ENCODE measurements at regions not wholly inside any gene's neighbourhood (a gene's known extent, or its start where the extent isn't known, plus 50 kb on each side); places are given as distances from the start of the nearest gene placed in this dataset.

DNA sequence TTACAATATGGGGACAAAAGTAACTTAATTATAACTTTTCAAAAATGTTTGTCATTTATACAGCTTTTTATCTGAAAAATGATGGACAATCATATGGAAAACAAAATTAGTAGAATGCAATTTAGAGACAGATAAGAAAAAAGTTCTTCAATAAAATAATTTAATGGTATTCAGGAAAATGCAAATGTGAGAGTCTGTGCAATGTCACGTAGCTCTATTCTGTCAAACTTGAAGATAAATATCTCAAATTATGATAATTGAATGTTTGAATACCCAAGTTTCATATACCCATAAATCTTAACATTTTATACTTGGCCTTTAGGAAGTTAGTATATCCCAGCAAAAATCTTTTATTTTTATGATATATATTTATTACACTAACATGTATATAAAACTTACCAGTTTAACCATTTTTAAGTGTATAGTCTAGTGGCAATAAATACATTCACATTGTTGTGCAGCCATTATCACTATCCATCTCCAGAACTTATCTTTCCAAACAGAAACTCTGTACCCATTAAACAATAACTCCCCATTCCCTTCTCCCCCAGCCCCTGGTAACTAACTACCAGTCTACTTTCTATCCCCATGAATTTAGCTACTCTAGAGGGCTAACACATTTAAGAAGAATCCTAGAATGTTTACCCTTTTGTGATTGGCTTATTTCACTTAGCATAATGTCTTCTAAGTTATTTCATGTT lies 311.5 kb downstream of the SOCS6 start:
- Histone ChIP-seq H3K36me3 (no peaks in the 10 kb centered on the region), H4K20me1 (ENCODE audit: low read depth) (no peaks in the 10 kb centered on the region), H3K27ac (no peak overlapping the region), H3K9ac (no peak overlapping the region), H2AFZ (replicated peaks) (no peak overlapping the region), H3K4me2 (no peak overlapping the region), H3K27me3 (no peaks in the 10 kb centered on the region), H3K9me3 (ENCODE audit: low read depth) (no peaks in the 10 kb centered on the region), H3K79me2 (ENCODE audit: low read depth) (no peaks in the 10 kb centered on the region), H3K4me1 (no peaks in the 10 kb centered on the region), H3F3A (ENCODE audit: low read depth) (no peaks in the 10 kb centered on the region), H3K4me3 (no peak overlapping the region)
- H3K9me3 Mint-ChIP-seq: no peaks in the 10 kb centered on the region
- H3K4me1 Mint-ChIP-seq: no peaks in the 10 kb centered on the region
- H3K27ac Mint-ChIP-seq: no peak overlapping the region
- no peak for DNase-seq (ENCODE audit: low spot score)
- H3K4me3 Mint-ChIP-seq: no peak overlapping the region
- no peaks in the 10 kb centered on the region for H3K36me3 Mint-ChIP-seq
- no peaks in the 10 kb centered on the region for H3K27me3 Mint-ChIP-seq (ENCODE audit: insufficient read depth, low read depth)
- TF ChIP-seq EZH2 (IDR thresholded peaks at IDR 0.05) (no peak), EZH2phosphoT487 (IDR thresholded peaks at IDR 0.05) (no peak)
- TF ChIP-seq, protein P1, sequence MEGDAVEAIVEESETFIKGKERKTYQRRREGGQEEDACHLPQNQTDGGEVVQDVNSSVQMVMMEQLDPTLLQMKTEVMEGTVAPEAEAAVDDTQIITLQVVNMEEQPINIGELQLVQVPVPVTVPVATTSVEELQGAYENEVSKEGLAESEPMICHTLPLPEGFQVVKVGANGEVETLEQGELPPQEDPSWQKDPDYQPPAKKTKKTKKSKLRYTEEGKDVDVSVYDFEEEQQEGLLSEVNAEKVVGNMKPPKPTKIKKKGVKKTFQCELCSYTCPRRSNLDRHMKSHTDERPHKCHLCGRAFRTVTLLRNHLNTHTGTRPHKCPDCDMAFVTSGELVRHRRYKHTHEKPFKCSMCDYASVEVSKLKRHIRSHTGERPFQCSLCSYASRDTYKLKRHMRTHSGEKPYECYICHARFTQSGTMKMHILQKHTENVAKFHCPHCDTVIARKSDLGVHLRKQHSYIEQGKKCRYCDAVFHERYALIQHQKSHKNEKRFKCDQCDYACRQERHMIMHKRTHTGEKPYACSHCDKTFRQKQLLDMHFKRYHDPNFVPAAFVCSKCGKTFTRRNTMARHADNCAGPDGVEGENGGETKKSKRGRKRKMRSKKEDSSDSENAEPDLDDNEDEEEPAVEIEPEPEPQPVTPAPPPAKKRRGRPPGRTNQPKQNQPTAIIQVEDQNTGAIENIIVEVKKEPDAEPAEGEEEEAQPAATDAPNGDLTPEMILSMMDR (IDR thresholded peaks at IDR 0.05): no peak

DNA sequence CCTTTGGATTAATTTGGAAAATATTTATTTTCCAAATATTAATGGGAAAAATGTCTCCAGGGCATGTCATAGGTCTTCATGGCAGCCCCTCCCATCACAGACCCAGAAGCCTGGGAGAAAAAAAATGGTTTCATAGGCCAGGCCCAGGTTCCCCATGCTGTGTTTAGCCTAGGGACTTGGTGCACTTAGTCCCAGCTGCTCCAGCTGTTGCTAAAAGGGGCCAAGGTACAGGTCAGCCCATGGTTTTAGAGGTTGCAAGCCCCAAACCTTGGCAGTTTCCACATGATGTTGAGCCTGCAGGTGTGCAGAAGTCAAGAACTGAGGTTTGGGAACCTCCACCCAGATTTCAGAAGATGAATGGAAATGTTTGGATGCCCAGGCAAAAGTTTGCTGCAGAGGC lies 309.6 kb downstream of the SOCS6 start:
- H3K27ac ChIP-seq: no peak overlapping the region
- H3K9ac ChIP-seq: no peak overlapping the region
- no peak overlapping the region for H3K4me2 ChIP-seq
- TF ChIP-seq EZH2phosphoT487 (IDR thresholded peaks at IDR 0.05) (no peak), EZH2 (IDR thresholded peaks at IDR 0.05) (no peak)
- TF ChIP-seq, protein P1 (IDR thresholded peaks at IDR 0.05): no peak
- Mint-ChIP-seq H3K4me3 (no peak overlapping the region), H3K4me1 (no peaks in the 10 kb centered on the region), H3K27ac (no peak overlapping the region), H3K27me3 (ENCODE audit: insufficient read depth, low read depth) (peaks cover 2% of the 10 kb centered on the region), H3K9me3 (no peaks in the 10 kb centered on the region), H3K36me3 (no peaks in the 10 kb centered on the region)
- no peaks in the 10 kb centered on the region for H4K20me1 ChIP-seq (ENCODE audit: low read depth)
- H3K79me2 ChIP-seq (ENCODE audit: low read depth): no peaks in the 10 kb centered on the region
- no peak for DNase-seq (ENCODE audit: low spot score)
- no peaks in the 10 kb centered on the region for H3K36me3 ChIP-seq
- H3F3A ChIP-seq (ENCODE audit: low read depth): no peaks in the 10 kb centered on the region
- H2AFZ ChIP-seq (replicated peaks): no peak overlapping the region
- no peaks in the 10 kb centered on the region for H3K9me3 ChIP-seq (ENCODE audit: low read depth)
- H3K4me1 ChIP-seq: no peaks in the 10 kb centered on the region
- no peaks in the 10 kb centered on the region for H3K27me3 ChIP-seq
- H3K4me3 ChIP-seq: no peak overlapping the region

DNA sequence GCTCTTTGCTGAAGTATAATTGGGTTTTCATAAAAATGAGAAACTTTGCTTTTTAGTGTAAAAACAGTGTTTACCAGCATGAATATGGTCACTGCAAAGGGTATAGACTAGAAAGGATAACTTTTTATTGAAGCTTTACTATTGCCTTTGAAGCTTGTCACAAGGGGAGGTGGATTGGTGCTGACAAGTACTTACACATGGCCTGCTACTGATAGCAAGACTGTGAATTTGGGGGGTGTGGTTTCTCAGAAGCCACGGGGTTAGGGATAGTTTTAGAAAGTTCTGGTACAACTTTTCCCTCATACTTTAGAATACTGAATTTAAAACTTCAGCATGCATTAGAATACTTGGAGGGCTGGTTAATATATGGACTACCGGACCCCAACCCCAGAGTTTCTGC lies 294.1 kb downstream of the SOCS6 start:
- Histone ChIP-seq H3K4me2 (no peak overlapping the region), H3K4me3 (no peak overlapping the region), H3K79me2 (ENCODE audit: low read depth) (no peaks in the 10 kb centered on the region), H3K36me3 (no peaks in the 10 kb centered on the region), H3K27me3 (no peaks in the 10 kb centered on the region), H3K9ac (no peak overlapping the region), H2AFZ (replicated peaks) (no peak overlapping the region), H3K27ac (no peak overlapping the region), H3F3A (ENCODE audit: low read depth) (no peaks in the 10 kb centered on the region), H3K4me1 (no peaks in the 10 kb centered on the region), H3K9me3 (ENCODE audit: low read depth) (no peaks in the 10 kb centered on the region), H4K20me1 (ENCODE audit: low read depth) (no peaks in the 10 kb centered on the region)
- H3K4me1 Mint-ChIP-seq: no peaks in the 10 kb centered on the region
- no peak overlapping the region for H3K4me3 Mint-ChIP-seq
- H3K36me3 Mint-ChIP-seq: no peaks in the 10 kb centered on the region
- no peaks in the 10 kb centered on the region for H3K27me3 Mint-ChIP-seq (ENCODE audit: insufficient read depth, low read depth)
- H3K27ac Mint-ChIP-seq: no peak overlapping the region
- no peak for DNase-seq (ENCODE audit: low spot score)
- H3K9me3 Mint-ChIP-seq: peaks cover 19% of the 10 kb centered on the region
- TF ChIP-seq EZH2 (IDR thresholded peaks at IDR 0.05): no peak
- TF ChIP-seq EZH2phosphoT487 (IDR thresholded peaks at IDR 0.05): no peak
- TF ChIP-seq, protein P1 (IDR thresholded peaks at IDR 0.05): no peak
